Activated T-cell treated with anti-CD3 and anti-CD28 coated beads for 48 hours (primary cell): ENCODE measurements at regions not wholly inside any gene's neighbourhood (a gene's known extent, or its start where the extent isn't known, plus 50 kb on each side); places are given as distances from the start of the nearest gene placed in this dataset.
"Not testable (repeated sequence)": the region's sequence is repeated elsewhere in the genome, so short reads cannot be mapped to it uniquely, and the experiment has no call there.

Experiments used
- DNase-seq: peaks from one replicate; pipeline ENCODE4 v3.0.0-alpha.2; 2020; ENCODE audit warnings: low read depth

DNA sequence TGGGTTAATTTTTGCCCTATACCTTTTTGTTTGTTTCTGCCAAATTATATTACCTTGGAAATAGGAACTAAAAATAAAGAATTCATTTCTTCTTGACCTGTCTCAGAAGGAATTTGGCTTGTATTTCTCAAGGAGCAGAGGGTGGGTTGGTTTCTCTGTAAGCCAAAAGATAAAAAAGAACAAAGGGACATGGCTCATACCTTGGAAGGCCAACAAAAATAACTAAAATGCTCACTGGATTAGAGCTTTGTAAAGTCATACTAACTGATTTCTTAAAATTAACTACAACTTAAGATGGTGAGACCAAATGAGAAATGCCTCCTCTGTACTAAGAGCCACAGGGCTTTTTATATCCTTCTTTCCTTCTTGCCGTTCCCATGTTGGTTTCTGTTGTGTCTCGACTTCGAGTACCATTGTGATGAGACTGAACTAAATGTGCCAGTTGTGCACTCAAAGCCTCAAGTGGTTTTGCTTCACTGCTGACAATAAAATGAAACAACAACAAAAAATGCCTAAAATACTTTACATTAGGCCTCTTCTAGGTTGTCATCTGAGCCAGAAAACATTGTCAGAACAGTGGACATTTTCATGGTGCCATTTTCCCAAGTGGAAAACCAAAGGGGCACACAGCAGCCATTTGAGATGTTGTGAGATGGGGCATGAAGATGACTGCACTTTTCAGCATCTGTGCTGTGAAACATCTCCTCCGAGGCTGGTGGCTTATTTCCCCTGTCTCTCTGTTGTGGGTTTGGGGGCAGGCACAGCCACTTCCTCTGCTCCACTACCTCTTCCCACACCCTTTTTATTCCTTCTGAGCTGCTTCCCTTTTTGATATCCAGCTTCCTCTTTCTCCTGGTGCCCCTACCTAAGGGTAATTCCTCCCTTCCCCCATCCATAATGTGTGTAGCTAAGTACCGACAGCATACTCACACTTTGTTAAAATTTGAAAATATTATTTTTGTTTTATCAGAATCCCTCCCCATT lies 51.8 kb upstream of the AGR3 start:
- DNase-seq: no peak

DNA sequence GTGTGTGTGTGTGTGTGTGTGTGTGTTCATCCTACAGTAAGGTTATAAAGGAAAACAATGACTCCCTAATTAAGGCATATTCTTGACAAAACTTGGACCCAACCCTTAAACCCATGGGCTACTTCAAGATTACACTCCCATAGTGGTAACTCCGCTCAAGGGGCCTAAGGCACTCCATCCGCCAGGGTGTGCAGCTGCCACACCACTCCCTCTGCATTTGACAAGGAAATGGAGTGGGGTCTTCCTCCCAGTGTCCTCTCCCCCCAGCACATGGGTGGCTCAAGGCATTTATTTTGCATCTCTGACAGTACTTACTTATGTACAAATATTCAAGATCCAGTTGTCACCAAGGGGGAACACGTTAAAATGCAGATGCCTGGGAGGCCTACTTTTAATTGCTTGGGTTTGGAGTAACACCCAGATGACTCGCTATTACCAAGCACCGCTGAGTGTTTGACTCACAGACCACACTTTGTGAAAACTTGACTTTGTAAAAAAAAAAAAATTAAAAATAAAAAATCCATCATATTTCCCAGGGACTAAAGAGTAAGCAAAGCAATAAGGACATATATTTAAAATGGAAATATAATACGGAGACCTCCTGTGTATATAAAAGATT lies 53.0 kb upstream of the AGR3 start:
- DNase-seq: no peak

DNA sequence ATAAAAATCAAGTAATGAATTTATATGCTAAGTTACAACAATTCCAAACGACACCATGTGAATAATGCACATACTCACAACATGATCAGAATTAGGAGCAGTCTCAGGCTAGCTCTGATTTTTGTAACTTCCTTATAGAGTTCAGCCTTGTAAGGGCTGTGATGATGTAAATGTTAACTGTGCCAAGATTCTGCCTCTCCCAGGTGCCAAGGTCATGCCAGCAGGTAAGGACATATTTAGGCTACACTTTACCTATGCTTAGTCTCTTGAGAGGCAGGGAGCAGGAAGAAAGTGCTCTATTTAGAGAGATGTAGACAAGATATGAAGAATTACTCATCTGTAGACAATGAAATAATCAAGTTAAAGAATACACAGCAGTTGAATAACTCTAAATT lies 53.6 kb upstream of the AGR3 start:
- DNase-seq: no peak

DNA sequence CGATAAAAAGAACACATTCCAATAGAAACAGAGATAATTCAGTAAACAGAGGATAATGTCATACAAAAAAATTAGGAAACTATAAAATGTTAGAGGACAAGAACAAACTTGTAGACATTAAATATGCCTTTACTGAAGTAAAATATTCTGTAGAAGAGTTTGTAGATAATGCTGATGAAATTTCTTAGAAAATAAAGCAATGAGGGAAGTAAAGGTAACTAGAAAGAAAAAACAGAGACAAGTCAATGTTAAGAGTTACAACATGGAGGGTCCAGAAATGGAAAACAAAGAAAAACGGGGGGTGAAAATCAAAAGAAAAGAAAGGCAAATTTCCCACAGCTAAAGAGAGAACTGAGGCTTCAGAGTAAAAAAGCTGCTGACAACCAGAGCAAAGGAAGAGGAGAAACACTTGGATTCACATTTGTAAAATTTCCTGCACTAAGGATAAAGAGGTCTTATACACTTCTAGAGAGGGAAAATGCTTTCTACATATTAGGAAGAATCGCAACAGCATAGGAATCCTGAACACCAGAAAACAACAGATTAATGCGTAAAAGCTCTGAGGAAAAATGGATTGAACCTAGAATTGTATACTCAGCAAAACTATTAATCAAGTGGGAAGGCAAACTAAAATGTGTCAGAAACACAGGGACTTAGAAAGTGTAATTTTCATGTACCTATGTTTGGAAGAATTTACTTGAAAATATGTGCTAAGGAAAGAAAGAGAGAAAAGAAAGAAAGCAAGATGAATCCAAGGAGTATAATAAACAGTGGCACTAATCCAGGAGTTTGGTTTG lies 55.0 kb upstream of the AGR3 start:
- no peak for DNase-seq

DNA sequence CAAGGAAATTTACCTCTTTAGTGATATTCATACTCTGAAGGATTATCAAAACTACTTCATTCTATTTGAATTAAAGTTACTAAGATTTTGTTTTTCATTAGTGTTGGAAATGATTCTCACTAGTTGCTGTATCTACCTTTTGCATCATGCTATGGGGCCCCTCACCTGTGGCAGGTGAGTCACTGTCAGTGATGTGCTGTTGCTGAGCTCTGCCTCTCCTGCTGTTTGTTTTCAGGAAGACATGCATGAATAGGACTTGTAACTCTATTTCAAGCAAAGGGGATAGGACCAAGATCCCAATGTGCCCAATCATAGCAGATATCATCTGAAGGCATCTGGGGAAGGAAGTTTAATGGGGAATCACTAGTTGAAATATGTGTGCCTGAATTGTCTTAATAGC lies 57.4 kb upstream of the AGR3 start:
- DNase-seq: no peak

DNA sequence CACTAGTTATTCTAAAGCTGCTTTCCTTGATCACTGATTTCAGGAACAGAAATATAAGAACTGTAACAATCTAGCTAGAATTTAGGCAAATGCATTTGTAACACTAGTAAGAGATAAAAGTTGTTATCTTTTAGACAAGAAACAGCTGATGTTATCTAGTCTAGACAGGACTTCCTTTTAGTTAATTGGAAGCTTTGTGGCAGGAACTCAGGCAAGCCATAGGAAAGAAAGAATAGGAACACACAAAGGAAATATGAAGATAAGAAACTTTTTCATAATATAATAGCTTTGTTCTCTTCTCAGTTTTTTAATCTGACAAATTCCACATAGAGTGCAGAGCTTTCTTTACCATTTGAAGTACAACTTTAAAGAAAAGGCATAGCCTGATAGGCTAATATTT lies 59.0 kb upstream of the AGR3 start:
- no peak for DNase-seq

DNA sequence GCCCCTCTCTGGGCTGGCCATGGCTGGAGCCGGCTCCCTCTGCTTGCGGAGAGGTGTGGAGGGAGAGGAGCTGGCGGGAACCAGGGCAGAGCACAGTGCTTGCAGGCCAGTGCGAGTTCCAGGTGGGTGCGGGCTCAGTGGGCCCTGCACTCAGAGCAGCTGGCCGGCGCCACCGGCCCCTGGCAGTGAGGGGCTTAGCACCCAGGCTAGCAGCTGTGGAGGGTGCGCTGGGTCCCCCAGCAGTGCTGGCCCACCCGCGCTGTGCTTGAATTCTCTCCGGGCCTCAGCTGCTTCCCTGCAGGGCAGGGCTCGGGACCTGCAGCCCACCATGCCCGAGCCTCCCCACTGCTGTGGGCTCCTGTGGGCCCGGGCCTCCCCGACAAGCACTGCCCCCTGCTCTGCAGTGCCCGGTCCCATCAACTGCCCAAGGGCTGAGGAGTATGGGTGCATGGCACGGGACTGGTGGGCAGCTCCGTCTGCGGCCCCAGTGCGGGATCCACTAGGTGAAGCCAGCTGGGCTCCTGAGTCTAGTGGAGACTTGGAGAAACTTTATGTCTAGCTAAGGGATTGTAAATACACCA lies 61.2 kb upstream of the AGR3 start:
- no peak for DNase-seq

DNA sequence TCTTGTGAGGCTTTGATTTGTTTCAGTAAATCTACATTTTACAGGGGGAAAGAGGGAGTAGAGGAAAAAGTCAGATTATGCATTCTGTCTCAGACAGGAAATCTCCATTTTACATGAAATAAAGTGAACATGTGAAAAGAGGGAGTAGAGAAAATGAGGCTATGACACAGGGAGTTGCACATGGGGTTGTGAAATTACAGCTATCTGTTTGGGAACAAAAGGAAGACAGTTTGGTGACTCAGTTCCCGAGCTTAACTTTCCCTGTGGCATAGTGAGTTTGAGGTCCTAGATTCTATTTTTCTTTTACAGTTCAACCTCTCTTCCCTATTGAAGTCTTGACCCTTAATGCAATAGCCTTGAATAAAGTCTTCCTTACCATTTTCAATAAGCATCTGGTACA lies 63.2 kb upstream of the AGR3 start:
- DNase-seq: no peak

DNA sequence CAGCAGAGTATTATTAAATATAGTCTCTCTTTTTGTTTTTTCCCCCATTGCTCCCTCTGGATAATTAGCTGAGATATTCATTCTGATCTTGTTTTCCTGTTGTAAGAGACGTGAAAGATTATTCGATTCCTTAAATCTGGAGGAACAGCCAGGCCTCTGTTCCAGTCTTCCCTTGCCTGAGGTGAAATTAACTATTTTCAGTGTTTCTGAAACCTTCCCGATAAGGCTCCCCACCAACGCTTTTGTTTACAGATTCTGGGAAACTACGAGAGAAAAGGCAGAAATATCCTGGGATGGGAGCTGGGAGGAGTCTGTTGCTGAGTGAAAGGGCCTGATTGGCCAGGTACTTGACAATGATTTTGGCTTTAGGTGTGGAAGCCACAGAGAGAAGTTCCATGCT lies 63.6 kb upstream of the AGR3 start:
- DNase-seq: no peak

DNA sequence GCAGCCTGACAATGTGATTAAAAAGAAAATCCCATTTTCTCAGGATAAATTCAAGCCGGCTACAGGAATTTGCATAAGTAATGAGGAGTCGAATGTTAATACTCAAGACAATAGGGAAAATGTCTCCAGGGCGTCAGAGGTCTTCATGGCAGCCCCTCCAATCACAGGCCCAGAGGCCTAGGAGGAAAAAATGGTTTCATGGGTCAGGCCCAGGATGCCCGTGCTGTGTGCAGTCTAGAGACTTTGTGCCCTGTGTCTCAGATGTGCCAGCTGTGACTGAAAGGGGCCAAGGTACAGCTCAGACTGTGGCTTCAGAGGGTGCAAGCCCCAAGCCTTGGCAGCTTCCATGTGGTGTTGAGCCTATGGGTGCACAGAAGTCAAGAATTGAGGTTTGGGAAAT lies 66.3 kb upstream of the AGR3 start:
- not testable (repeated sequence) for DNase-seq

DNA sequence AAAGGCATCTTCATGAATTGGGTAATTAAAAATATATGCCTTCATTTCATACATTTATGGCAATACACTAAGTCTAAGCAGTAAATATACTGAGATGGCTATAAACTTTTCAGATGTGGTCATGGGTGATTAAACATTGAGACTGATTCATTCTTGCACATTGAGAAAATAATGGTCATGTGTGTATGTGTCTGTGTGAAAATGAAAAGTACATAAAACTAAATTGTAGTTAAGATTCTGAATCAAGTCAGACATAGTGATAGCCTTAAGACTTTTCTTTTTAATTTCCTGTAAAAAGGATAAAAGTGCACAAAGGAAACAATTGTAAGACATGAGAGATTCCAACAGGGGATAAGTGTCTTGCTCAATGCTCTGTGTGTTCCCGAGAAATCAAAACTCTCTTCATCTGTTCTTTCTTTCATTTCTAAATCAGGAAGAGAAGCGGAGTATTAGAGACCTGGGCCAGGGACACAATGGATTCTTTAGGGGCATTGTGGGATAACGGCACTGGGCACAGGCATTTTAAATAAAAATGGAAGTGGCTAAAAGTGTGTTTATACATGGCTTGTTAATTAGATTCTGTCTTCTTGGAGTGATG lies 69.8 kb upstream of the AGR3 start:
- no peak for DNase-seq

DNA sequence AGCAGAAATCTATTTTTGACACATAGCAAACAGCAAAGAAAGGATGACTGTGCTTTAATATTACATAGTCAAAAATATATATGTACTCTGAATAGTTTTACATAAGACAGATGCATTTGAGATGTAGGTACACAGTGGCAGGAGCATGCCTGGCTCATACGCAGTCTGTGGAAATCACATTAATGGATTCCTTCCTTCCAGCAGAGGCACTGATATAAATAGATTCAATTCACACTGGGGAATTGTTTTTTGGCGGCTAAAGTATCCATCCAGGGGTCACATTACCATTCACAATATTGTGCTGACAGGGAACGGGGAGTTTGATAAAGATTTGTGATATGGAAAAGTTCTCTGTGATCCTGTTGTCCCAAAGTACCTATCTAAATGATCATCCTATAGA lies 72.5 kb upstream of the AGR3 start:
- no peak for DNase-seq

DNA sequence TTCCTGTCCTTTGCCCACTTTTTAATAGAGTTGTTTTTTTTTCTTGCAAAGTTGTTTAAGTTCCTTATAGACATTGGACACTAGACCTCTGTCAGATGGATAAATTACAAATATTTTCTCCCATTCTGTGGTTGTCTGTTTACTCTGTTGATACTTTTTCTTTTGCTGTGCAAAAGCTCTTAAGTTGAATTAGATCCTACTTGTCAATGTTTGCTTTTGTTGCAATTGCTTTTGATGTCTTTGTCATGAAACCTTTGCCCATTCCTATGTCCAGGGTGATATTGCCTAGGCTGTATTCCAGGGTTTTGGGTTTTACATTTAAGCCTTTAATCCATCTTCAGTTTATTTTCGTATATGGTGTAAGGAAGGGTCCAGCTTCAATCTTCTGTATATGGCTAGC lies 76.9 kb upstream of the AGR3 start:
- DNase-seq: no peak

DNA sequence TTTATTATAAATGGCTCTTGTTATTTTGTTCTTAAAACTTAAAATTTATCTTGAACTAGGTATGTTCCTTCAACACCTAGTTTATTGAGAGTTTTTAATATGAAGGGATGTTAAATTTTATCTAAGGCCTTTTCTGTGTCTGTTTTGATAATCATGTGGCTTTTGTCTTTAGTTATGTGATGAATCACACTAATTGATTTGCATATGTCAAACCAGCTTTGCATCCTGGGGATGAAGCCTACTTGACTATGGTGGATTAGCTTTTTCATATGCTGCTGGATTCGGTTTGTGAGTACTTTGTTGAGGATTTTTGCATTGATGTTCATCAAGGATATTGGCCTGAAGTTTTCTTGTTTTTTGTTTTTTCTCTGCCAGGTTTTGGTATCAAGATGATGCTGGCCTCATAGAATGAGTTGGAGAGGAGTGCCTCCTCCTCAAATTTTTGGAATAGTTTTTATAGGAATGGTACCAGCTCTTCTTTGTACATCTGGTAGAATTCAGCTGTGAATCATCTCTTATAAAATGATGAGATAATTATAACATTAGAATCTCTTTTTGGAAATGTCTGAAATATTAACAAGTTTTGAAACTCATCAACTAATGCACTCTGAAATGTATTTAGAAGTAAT lies 78.7 kb upstream of the AGR3 start:
- DNase-seq: no peak

DNA sequence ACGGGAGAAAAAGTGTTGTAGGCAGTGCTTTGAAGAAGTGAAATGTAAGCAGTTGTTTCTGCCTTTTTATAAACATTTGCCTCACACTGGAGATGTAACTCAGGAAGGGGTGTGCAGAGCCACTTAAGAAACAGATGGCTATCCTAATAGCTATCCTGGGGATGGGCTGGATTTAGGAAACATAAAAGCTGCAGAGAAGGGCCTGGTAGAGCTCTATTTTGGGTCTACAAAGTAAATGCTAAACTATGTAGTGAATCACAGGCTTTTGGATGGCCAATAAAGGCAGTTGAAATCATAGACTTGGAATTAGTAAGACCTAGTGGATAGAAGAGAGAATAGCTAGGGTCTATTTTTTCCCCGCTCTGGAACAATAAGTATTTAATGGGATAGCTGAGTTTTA lies 79.9 kb upstream of the AGR3 start:
- DNase-seq: no peak

DNA sequence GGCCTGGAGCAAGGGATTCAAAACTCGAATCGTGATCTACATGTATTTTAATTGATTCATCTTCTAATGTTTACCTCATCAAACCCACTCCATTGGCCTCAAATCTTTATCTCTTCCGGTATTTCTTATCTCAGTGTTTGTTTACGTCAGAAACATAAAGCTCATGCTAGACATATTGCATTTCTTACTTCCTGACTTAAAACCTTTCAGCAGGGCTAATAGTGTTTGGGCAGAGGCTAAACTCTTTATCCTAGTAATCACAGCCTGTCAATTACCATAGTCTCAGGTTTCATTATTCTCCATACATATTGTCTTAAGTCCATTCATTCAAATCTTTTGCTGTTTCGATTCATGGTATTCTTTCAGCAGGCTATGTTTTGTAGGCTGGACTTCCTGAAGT lies 81.3 kb upstream of the AGR3 start:
- no peak for DNase-seq

DNA sequence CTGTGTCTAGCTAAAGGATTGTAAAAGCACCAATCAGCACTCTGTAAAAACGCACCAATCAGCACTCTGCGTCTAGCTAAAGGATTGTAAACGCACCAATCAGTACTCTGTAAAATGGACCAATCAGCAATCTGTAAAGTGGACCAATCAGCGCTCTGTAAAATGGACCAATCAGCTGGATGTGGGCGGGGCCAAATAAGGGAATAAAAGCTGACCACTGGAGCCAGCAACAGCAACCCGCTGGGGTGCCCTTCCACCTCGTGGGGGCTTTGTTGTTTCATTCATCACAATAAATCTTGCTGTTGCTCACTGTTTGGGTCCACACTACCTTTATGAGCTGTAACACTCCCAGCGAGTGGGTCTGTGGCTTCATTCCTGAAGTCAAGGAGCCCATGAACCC lies 83.9 kb upstream of the AGR3 start:
- not testable (repeated sequence) for DNase-seq

DNA sequence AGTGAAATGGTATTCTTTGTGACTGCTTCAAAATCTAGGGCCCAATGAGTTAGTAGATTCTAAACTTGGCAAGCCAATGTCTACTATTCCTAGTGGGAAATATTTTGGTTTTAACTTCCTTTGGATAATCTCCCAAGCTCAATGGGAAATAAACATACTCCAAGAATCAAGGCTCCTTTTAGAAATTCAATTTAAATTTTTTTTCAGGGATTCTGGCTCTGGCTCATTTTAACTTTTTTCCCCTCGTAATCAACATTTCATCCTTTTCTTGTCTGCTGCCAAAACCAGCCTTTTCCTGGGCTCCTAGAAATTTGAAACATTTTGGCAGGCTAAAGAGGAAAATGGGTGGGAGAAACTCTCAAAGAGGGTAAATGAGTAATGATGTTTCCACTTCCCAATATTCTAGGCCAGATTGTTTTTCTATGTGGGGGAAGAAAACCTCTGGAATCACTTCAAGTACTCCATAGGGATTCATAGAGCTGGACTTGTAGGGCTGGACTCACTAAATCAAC lies 85.6 kb upstream of the AGR3 start:
- no peak for DNase-seq

DNA sequence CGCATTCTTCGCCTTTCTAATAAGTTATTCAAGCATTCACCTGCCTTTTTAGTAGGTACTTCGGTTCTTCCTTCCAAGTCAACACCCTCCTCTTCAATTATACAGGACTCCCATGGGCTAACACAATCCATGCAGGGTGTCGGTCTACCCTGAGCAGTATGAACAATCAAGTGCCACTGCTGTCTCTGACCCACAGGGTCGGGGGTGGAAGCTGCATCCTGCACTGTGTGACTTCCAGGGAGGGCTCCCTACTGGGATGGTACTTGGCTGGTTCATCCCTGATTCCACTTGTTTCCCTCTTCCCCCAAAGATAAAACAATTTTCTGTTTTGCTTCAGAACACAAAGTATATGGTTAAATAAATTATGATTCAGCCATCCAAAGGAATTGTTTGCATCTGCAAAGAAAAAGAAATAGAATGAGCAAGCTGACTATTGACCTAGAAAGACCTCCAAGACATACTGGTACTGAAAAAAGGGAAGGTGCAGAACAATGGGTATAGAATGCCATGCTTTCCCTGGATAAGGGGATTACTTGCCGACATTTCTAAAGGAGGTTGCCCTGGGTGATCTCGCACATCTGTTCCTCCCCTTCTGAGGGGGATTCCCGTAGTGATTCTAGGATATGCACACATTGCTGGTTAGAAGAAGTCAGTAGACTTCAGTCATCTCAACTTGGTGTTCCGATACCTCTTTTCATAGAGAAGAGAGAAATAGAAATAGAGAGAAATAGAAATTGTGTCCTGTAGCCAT lies 89.1 kb upstream of the AGR3 start:
- no peak for DNase-seq

DNA sequence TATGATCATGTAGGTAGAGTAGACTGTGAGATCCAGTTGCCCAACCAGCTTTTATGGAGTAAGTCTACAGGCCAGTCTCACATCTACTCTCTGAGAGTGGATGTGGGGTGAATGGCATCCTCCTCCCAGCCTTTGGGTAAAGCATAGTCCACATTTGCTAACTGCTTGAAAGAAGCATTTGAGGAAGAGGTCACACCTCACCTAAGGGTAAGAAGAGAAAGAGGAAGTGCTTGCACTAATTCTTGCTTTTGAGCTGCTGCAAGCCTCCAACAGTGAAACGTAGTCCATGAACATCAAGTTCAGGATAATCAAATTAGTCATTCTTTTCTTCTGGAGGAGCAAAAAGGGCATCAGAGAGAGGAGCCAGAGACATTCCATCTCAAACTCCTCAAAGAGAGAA lies 93.9 kb upstream of the AGR3 start:
- DNase-seq: no peak
